ENCODE measurements at regions not wholly inside any gene's neighbourhood (a gene's known extent, or its start where the extent isn't known, plus 50 kb on each side); places are given as distances from the start of the nearest gene placed in this dataset.

DNA sequence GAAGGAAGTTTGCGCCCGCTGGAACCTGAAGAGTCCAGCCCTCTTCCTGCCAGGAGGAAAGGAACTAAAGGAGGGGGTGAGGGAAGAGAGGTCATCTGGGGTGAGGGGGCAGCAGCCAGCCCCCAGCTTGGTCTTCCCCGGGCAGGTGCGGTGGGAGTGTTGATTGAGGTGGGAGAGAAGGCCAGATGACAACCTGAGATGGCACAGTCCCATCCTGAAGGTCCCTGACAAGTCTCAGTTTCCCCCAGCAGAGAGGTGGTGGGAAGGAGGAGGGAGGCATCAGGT, 240.9 kb downstream of the HAUS1 start:
- TF ChIP-seq EZH2 (IDR thresholded peaks at IDR 0.05; ENCODE audit: borderline replicate concordance, insufficient read depth, low read depth, low read length, poor library complexity, severe bottlenecking): no peak
- TF ChIP-seq, protein P1, sequence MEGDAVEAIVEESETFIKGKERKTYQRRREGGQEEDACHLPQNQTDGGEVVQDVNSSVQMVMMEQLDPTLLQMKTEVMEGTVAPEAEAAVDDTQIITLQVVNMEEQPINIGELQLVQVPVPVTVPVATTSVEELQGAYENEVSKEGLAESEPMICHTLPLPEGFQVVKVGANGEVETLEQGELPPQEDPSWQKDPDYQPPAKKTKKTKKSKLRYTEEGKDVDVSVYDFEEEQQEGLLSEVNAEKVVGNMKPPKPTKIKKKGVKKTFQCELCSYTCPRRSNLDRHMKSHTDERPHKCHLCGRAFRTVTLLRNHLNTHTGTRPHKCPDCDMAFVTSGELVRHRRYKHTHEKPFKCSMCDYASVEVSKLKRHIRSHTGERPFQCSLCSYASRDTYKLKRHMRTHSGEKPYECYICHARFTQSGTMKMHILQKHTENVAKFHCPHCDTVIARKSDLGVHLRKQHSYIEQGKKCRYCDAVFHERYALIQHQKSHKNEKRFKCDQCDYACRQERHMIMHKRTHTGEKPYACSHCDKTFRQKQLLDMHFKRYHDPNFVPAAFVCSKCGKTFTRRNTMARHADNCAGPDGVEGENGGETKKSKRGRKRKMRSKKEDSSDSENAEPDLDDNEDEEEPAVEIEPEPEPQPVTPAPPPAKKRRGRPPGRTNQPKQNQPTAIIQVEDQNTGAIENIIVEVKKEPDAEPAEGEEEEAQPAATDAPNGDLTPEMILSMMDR (IDR thresholded peaks at IDR 0.05): no peak
- H3K4me3 ChIP-seq (ENCODE audit: control extremely low read depth in 1 of 5, extremely low read depth in 1 of 5, insufficient read depth in 1 of 5, low read depth in 2 of 5, low read length in 4 of 5): no peak overlapping the region
- Mint-ChIP-seq H3K27me3 (peaks cover under 1% of the 10 kb centered on the region), H3K9me3 (ENCODE audit: insufficient read depth) (no peaks in the 10 kb centered on the region), H3K4me1 (peaks cover 28% of the 10 kb centered on the region), H3K4me3 (no peak overlapping the region), H3K27ac (no peak overlapping the region)
- peak overlapping the region; percentile 62 for H3K4me2 ChIP-seq (replicated peaks; ENCODE audit: low read depth, low read length, poor library complexity, severe bottlenecking)
- DNase-seq (no peak), ATAC-seq (ENCODE audit: low read depth) (no peak)
- H3K36me3 ChIP-seq (replicated peaks in 1 of 2; ENCODE audit: control extremely low read depth in 1 of 2, control insufficient read depth in 1 of 2, extremely low read depth in 1 of 2, insufficient read depth in 2 of 2, low read length in 1 of 2): no peaks in the 10 kb centered on the region
- H4K20me1 ChIP-seq (ENCODE audit: control insufficient read depth, insufficient read depth, low read length, poor library complexity, severe bottlenecking): no peaks in the 10 kb centered on the region
- no peak overlapping the region for H3K27ac ChIP-seq (ENCODE audit: low read length in 2 of 2)
- 92% methylated on average over 4 of the region's 4 CpGs for WGBS (ENCODE audit: insufficient coverage)
- H3K4me1 ChIP-seq (ENCODE audit: control insufficient read depth in 2 of 2, insufficient read depth in 2 of 2, low read length in 2 of 2): peaks cover 31 to 38% of the 10 kb centered on the region in 2 donors
- H3K27me3 ChIP-seq (replicated peaks in 1 of 4; ENCODE audit: control extremely low read depth in 1 of 4, control insufficient read depth in 3 of 4, insufficient read depth in 4 of 4, low read length in 3 of 4): no peaks in the 10 kb centered on the region
- intact Hi-C loops (cut with micrococcal nuclease): no loop called here
- H3K9ac ChIP-seq (ENCODE audit: low read length): no peak overlapping the region
- ChIA-PET POLR2A (no interaction called here), CTCF (no interaction called here)
- H2AFZ ChIP-seq (ENCODE audit: insufficient read depth, low read depth, low read length, poor library complexity, severe bottlenecking): no peak overlapping the region
- peaks cover 0 to 4% (median 0%) of the 10 kb centered on the region in 3 donors for H3K9me3 ChIP-seq (ENCODE audit: control extremely low read depth in 1 of 3, control insufficient read depth in 2 of 3, insufficient read depth in 1 of 3, low read length in 2 of 3)
- no peaks in the 10 kb centered on the region for H3K79me2 ChIP-seq (ENCODE audit: control insufficient read depth, insufficient read depth, low read length)

DNA sequence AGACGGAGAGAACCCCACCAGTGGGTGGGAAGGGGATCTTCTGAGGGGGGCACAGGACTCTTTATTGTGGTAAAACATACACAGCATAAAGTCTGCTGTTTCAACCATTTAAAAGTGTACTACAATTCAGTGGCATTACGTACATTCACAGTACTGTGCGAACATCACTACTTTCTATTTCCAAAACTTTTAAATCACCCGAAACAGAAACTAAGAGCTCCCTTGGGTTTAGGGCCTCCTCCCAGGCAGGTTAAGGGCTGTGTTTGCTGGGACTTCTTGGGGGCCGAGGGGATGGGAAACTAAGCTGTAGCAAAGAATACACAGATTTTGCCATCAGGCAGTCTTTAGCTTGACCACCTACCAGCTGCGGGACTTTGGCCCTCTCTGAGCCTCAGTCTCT, 242.0 kb downstream of the HAUS1 start:
- intact Hi-C loops (cut with micrococcal nuclease): no loop called here
- ChIA-PET POLR2A (no interaction called here), CTCF (no interaction called here)
- Histone ChIP-seq H2AFZ (ENCODE audit: insufficient read depth, low read depth, low read length, poor library complexity, severe bottlenecking) (no peak overlapping the region), H3K4me2 (replicated peaks; ENCODE audit: low read depth, low read length, poor library complexity, severe bottlenecking) (peak overlapping the region; percentile 15), H4K20me1 (ENCODE audit: control insufficient read depth, insufficient read depth, low read length, poor library complexity, severe bottlenecking) (no peaks in the 10 kb centered on the region), H3K36me3 (replicated peaks in 1 of 2; ENCODE audit: control extremely low read depth in 1 of 2, control insufficient read depth in 1 of 2, extremely low read depth in 1 of 2, insufficient read depth in 2 of 2, low read length in 1 of 2) (no peaks in the 10 kb centered on the region), H3K9me3 (ENCODE audit: control extremely low read depth in 1 of 3, control insufficient read depth in 2 of 3, insufficient read depth in 1 of 3, low read length in 2 of 3) (peaks cover 0 to 4% (median 0%) of the 10 kb centered on the region in 3 donors), H3K4me1 (ENCODE audit: control insufficient read depth in 2 of 2, insufficient read depth in 2 of 2, low read length in 2 of 2) (peaks cover 31 to 38% of the 10 kb centered on the region in 2 donors), H3K4me3 (ENCODE audit: control extremely low read depth in 1 of 5, extremely low read depth in 1 of 5, insufficient read depth in 1 of 5, low read depth in 2 of 5, low read length in 4 of 5) (no peak overlapping the region), H3K27ac (ENCODE audit: low read length in 2 of 2) (no peak overlapping the region), H3K9ac (ENCODE audit: low read length) (no peak overlapping the region), H3K79me2 (ENCODE audit: control insufficient read depth, insufficient read depth, low read length) (no peaks in the 10 kb centered on the region), H3K27me3 (replicated peaks in 1 of 4; ENCODE audit: control extremely low read depth in 1 of 4, control insufficient read depth in 3 of 4, insufficient read depth in 4 of 4, low read length in 3 of 4) (no peaks in the 10 kb centered on the region)
- 33% methylated on average over 2 of the region's 6 CpGs for WGBS (ENCODE audit: insufficient coverage)
- H3K4me1 Mint-ChIP-seq: peaks cover 28% of the 10 kb centered on the region
- ATAC-seq (ENCODE audit: low read depth) (no peak), DNase-seq (no peak)
- H3K9me3 Mint-ChIP-seq (ENCODE audit: insufficient read depth): no peaks in the 10 kb centered on the region
- TF ChIP-seq, protein P1 (IDR thresholded peaks at IDR 0.05): no peak
- TF ChIP-seq EZH2 (IDR thresholded peaks at IDR 0.05; ENCODE audit: borderline replicate concordance, insufficient read depth, low read depth, low read length, poor library complexity, severe bottlenecking): no peak
- H3K27ac Mint-ChIP-seq: no peak overlapping the region
- H3K27me3 Mint-ChIP-seq: no peaks in the 10 kb centered on the region
- H3K4me3 Mint-ChIP-seq: no peak overlapping the region

Data from B cell (primary cell).